Mesothelial cell of epicardium (in vitro differentiated cells): ENCODE measurements at regions not wholly inside any gene's neighbourhood (a gene's known extent, or its start where the extent isn't known, plus 50 kb on each side); places are given as distances from the start of the nearest gene placed in this dataset.

Experiments
- DNase-seq, 2 experiments: peaks; one replicate each; pipeline ENCODE4 v3.0.0; 2021; ENCODE audit warnings: low spot score in 2 of 2; ENCODE audit not compliant: unreplicated experiment in 2 of 2
- H3K27ac Mint-ChIP-seq: 2 replicates; pipeline ENCODE4 v1.8.0; 2021; ENCODE audit warnings: mixed read lengths
- H3K27me3 Mint-ChIP-seq: 2 replicates; pipeline ENCODE4 v1.8.0; 2021; ENCODE audit warnings: low read depth, mixed read lengths
- H3K36me3 Mint-ChIP-seq: 2 replicates; pipeline ENCODE4 v1.8.0; 2021; ENCODE audit warnings: mixed read lengths
- H3K4me1 Mint-ChIP-seq: 2 replicates; pipeline ENCODE4 v1.8.0; 2021; ENCODE audit warnings: mixed read lengths
- H3K4me3 Mint-ChIP-seq: 2 replicates; pipeline ENCODE4 v1.8.0; 2021; ENCODE audit warnings: mild to moderate bottlenecking, moderate library complexity, mixed read lengths
- H3K9me3 Mint-ChIP-seq: 2 replicates; pipeline ENCODE4 v1.8.0; 2021; ENCODE audit warnings: mixed read lengths
- TF ChIP-seq, protein P1 (sequence below): fragments of 200-600 bp; sonication (generic); IDR thresholded peaks from one replicate; pipeline ENCODE4 v1.5.0; 2021; ENCODE audit warnings: antibody characterized with exemption; ENCODE audit not compliant: unreplicated experiment

- Mint-ChIP-seq H3K36me3 (no peaks in the 10 kb centered on the region), H3K4me1 (peaks cover 6% of the 10 kb centered on the region), H3K27ac (no peak overlapping the region), H3K27me3 (no peaks in the 10 kb centered on the region), H3K9me3 (peaks cover 18% of the 10 kb centered on the region), H3K4me3 (no peak overlapping the region)
- no peak for DNase-seq
- TF ChIP-seq, protein P1, sequence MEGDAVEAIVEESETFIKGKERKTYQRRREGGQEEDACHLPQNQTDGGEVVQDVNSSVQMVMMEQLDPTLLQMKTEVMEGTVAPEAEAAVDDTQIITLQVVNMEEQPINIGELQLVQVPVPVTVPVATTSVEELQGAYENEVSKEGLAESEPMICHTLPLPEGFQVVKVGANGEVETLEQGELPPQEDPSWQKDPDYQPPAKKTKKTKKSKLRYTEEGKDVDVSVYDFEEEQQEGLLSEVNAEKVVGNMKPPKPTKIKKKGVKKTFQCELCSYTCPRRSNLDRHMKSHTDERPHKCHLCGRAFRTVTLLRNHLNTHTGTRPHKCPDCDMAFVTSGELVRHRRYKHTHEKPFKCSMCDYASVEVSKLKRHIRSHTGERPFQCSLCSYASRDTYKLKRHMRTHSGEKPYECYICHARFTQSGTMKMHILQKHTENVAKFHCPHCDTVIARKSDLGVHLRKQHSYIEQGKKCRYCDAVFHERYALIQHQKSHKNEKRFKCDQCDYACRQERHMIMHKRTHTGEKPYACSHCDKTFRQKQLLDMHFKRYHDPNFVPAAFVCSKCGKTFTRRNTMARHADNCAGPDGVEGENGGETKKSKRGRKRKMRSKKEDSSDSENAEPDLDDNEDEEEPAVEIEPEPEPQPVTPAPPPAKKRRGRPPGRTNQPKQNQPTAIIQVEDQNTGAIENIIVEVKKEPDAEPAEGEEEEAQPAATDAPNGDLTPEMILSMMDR = no peak
These were observed 382.9 kb downstream of the TFEC start for GRCh38 chr7:115647712-115648111.

DNA sequence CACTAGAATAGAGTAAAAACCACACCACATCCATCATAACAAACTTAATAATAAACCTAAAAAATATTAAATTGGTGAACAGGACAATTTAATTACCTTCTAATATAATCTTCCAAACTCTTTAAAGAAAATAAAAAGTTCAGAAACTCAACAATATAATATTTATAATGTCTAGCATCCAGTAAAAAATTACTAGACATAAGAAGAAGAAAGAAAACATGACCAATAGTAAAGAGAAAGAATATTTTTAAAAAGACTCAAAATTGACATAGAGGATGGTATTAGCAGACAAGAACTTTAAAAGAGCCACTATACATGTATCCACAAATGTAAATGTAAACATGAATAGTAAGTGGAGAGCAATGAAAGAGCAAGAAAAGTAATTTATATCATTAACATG is 388.4 kb downstream of the TFEC start:
- peaks cover 7% of the 10 kb centered on the region for H3K36me3 Mint-ChIP-seq
- H3K27ac Mint-ChIP-seq = no peak overlapping the region
- TF ChIP-seq, protein P1 = no peak
- no peaks in the 10 kb centered on the region for H3K27me3 Mint-ChIP-seq
- H3K4me1 Mint-ChIP-seq = peaks cover 6% of the 10 kb centered on the region
- no peak for DNase-seq
- no peak overlapping the region for H3K4me3 Mint-ChIP-seq
- H3K9me3 Mint-ChIP-seq = peaks cover 37% of the 10 kb centered on the region

DNA sequence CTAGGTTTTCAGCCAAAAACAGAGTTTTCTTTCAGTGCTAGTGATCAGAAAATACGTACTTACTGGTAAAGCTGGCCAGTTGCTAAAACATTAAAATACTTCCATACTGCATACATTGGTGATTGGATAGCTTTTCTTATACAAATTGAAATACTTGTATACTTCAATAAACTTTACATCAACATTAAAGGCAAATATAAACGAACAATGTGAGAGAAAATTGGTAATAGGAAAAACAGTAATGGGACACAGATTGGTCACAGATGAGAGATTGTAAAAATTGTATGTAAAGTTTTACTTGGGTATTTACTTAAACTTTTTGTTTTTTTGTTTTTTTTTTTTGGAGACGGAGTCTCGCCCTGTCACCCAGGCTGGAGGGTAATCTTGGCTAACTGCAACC is 391.7 kb downstream of the TFEC start:
- Mint-ChIP-seq H3K36me3 (peaks cover 7% of the 10 kb centered on the region), H3K4me3 (no peak overlapping the region), H3K9me3 (peaks cover 30% of the 10 kb centered on the region), H3K27me3 (no peaks in the 10 kb centered on the region), H3K4me1 (peaks cover 17% of the 10 kb centered on the region), H3K27ac (no peak overlapping the region)
- DNase-seq = no peak
- TF ChIP-seq, protein P1 = no peak

GRCh38 chr7:115637128-115637527 is 393.4 kb downstream of the TFEC start:
- TF ChIP-seq, protein P1 = no peak
- Mint-ChIP-seq H3K4me3 (no peak overlapping the region), H3K27ac (no peak overlapping the region), H3K9me3 (peaks cover 17% of the 10 kb centered on the region), H3K36me3 (peaks cover 5% of the 10 kb centered on the region), H3K27me3 (no peaks in the 10 kb centered on the region), H3K4me1 (peaks cover 17% of the 10 kb centered on the region)
- no peak for DNase-seq

DNA sequence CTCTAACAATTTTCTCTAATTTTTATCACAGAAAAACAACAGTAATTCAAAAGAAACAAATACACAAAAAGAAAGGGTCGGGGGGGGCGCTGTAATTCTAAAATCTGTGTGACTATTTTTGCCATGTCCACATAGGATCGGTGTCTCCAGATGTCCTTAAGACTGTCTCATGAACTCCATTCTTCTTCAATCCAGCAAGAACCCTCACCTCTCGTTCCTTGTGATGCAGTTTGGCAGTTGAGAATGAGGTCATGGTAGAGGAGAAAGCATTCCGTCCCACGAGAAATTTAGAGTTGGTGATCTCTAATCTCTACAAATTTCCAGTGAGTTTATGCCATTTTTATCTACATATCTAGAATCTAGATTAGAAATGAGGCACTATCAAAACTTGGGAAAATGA is 394.7 kb downstream of the TFEC start:
- TF ChIP-seq, protein P1 = no peak
- Mint-ChIP-seq H3K9me3 (peaks cover 9% of the 10 kb centered on the region), H3K36me3 (no peaks in the 10 kb centered on the region), H3K4me1 (peaks cover 17% of the 10 kb centered on the region), H3K27ac (no peak overlapping the region), H3K27me3 (no peaks in the 10 kb centered on the region), H3K4me3 (no peak overlapping the region)
- DNase-seq = no peak

DNA sequence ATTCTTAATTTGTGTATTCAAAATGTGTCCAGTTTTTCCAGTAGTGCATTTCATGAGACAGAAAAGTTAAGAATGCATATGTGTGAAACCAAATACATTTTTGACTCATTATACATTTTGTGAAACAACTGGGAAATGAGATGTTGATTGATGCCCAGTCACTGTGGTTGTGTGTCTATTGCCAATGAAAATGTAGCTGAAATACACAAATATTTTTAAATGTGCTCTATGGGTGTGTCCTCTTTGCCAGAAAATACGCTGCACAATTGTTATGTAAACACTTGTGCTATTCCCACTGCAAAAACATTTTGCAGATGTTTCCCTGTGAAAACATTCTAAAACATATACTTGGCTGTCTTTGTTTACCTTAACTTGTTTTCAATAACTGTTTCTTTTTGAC is 395.2 kb downstream of the TFEC start:
- Mint-ChIP-seq H3K36me3 (no peaks in the 10 kb centered on the region), H3K4me1 (peaks cover 17% of the 10 kb centered on the region), H3K27me3 (no peaks in the 10 kb centered on the region), H3K4me3 (no peak overlapping the region), H3K9me3 (peaks cover 4% of the 10 kb centered on the region), H3K27ac (no peak overlapping the region)
- TF ChIP-seq, protein P1 = no peak
- no peak for DNase-seq
